HCT116 (cell line): ENCODE measurements at regions not wholly inside any gene's neighbourhood (a gene's known extent, or its start where the extent isn't known, plus 50 kb on each side); places are given as distances from the start of the nearest gene placed in this dataset.

Source experiments
- ATAC-seq: fragments of 200-7000 bp; cut with Tn5 transposase; 2 replicates; pipeline ENCODE4 v1.9.1; 2020; ENCODE audit warnings: mild to moderate bottlenecking, moderate library complexity
- BruUV-seq: library from RNA; stranded (reverse); fragments of 400-500 nt; replicated peaks from 2 replicates; lab custom pipeline; 2021; lab: Mats Ljungman, UMichigan
- CTCF ChIA-PET: fragments of 300-600 bp; sonication (Branson Sonifier 250); formaldehyde crosslinking; loops from one replicate; lab custom pipeline; 2021; ENCODE audit warnings: antibody characterized with exemption; lab: Charles Lee
- POLR2A ChIA-PET: fragments of 300-600, 350-600 bp; sonication (Branson Sonifier 250); formaldehyde crosslinking; loops from one replicate; lab custom pipeline; 2021; ENCODE audit warnings: antibody characterized with exemption; lab: Charles Lee
- RAD21 ChIA-PET, 2 experiments: fragments of 300-600 bp; sonication (Branson Sonifier 250); formaldehyde crosslinking; loops; one replicate each; lab custom pipeline; 2023; ENCODE audit warnings: low total read pairs in 2 of 2; ENCODE audit not compliant: uncharacterized antibody in 2 of 2, unreplicated experiment in 2 of 2, low non-redundant PET in 1 of 2; lab: Charles Lee
- DNase-seq: peaks from one replicate; pipeline ENCODE4 v3.0.0-alpha.2; 2010; ENCODE audit warnings: low read depth, low spot score
- H2AFZ ChIP-seq: fragments of 200-600 bp; shearing (Covaris generic), sonication (generic); 2 replicates; pipeline ENCODE4 v1.6.1; 2017; ENCODE audit warnings: low read depth, mixed run types, mixed read lengths, antibody characterized with exemption, low read length; ENCODE audit not compliant: poor library complexity, severe bottlenecking
- H3K27ac ChIP-seq: 2 replicates; pipeline ENCODE4 v1.5.1; 2012; ENCODE audit warnings: low read depth, low read length
- H3K27me3 ChIP-seq: fragments of 200-600 bp; sonication (generic); 2 replicates; pipeline ENCODE4 v1.6.1; 2016; ENCODE audit warnings: mixed run types, low read length, mixed read lengths; ENCODE audit not compliant: insufficient read depth
- H3K36me3 ChIP-seq, 2 experiments: fragments of 200-500 bp in 1 of 2; fragments of 200-600 bp in 1 of 2; sonication (Bioruptor generic) in 1 of 2; sonication (generic) in 1 of 2; 2 replicates each; pipeline versions ENCODE4 v1.5.1 to v1.6.1; 2014 to 2016; ENCODE audit warnings: low read length in 2 of 2, inconsistent platforms in 1 of 2, mixed read lengths in 1 of 2, mixed run types in 1 of 2; ENCODE audit not compliant: insufficient read depth in 2 of 2, control insufficient read depth in 1 of 2
- H3K4me1 ChIP-seq, 2 experiments: fragments of 200-600 bp in 1 of 2; sonication (generic) in 1 of 2; 2 replicates each; pipeline versions ENCODE4 v1.5.1 to v1.6.1; 2012 to 2017; ENCODE audit warnings: low read length in 2 of 2, inconsistent platforms in 1 of 2, mild to moderate bottlenecking in 1 of 2, mixed read lengths in 1 of 2, mixed run types in 1 of 2, moderate library complexity in 1 of 2; ENCODE audit not compliant: insufficient read depth in 2 of 2, control insufficient read depth in 1 of 2
- H3K4me2 ChIP-seq: fragments of 200-600 bp; sonication (generic); 2 replicates; pipeline ENCODE4 v1.6.1; 2017; ENCODE audit warnings: mixed run types, low read length, mixed read lengths
- H3K4me3 ChIP-seq, 2 experiments: fragments of 200-600 bp in 1 of 2; sonication (generic) in 1 of 2; replicated peaks in 1 of 2; 2 replicates each; pipeline ENCODE4 v1.5.1; 2011 to 2016; ENCODE audit warnings: low read length in 2 of 2, control low read depth in 1 of 2, low read depth in 1 of 2, mild to moderate bottlenecking in 1 of 2, mixed read lengths in 1 of 2, mixed run types in 1 of 2
- H3K79me2 ChIP-seq: fragments of 200-600 bp; sonication (generic); 2 replicates; pipeline ENCODE4 v1.6.1; 2017; ENCODE audit warnings: mild to moderate bottlenecking, mixed run types, low read length, moderate library complexity, mixed read lengths; ENCODE audit not compliant: insufficient read depth
- H3K9ac ChIP-seq: fragments of 200-600 bp; sonication (generic); 2 replicates; pipeline ENCODE4 v1.6.1; 2016; ENCODE audit warnings: low read length, mixed read lengths
- H3K9me2 ChIP-seq: fragments of 200-600 bp; sonication (generic), shearing (Covaris generic); 2 replicates; pipeline ENCODE4 v1.6.1; 2017; ENCODE audit warnings: mixed run types, mild to moderate bottlenecking, moderate library complexity; ENCODE audit not compliant: insufficient read depth
- H3K9me3 ChIP-seq, 2 experiments: fragments of 200-500 bp in 1 of 2; fragments of 200-600 bp in 1 of 2; sonication (Bioruptor generic) in 1 of 2; sonication (generic) in 1 of 2; 2 replicates each; pipeline ENCODE4 v1.6.1; 2014 to 2017; ENCODE audit warnings: low read length in 2 of 2, mixed read lengths in 2 of 2, inconsistent platforms in 1 of 2, low read depth in 1 of 2, mild to moderate bottlenecking in 1 of 2, mixed run types in 1 of 2, moderate library complexity in 1 of 2; ENCODE audit not compliant: control insufficient read depth in 1 of 2, insufficient read depth in 1 of 2
- H4K20me1 ChIP-seq: fragments of 200-600 bp; sonication (generic), shearing (Covaris generic); 2 replicates; pipeline ENCODE4 v1.6.1; 2017; ENCODE audit warnings: mixed run types, mild to moderate bottlenecking, moderate library complexity; ENCODE audit not compliant: insufficient read depth
- CBX3 ChIP-seq: IDR thresholded peaks from 2 replicates; pipeline ENCODE4 v1.6.1; 2012; ENCODE audit warnings: low read depth
- CEBPB ChIP-seq: IDR thresholded peaks from 2 replicates; pipeline ENCODE4 v1.6.1; 2012; ENCODE audit warnings: low read depth
- EGR1 ChIP-seq: IDR thresholded peaks from 2 replicates; pipeline ENCODE4 v1.6.1; 2012; ENCODE audit warnings: low read depth
- ELF1 ChIP-seq: IDR thresholded peaks from 2 replicates; pipeline ENCODE4 v1.6.1; 2012; ENCODE audit warnings: low read depth, borderline replicate concordance
- EZH2phosphoT487 ChIP-seq: fragments of 200-600 bp; IDR thresholded peaks from 2 replicates; pipeline ENCODE4 v1.6.1; 2018; ENCODE audit warnings: antibody characterized with exemption, borderline replicate concordance
- FOSL1 ChIP-seq: IDR thresholded peaks from 2 replicates; pipeline ENCODE4 v1.6.1; 2012; ENCODE audit warnings: low read depth
- JUND ChIP-seq: IDR thresholded peaks from 2 replicates; pipeline ENCODE4 v1.6.1; 2012
- MAX ChIP-seq: IDR thresholded peaks from 2 replicates; pipeline ENCODE4 v1.6.1; 2012
- POLR2A ChIP-seq: IDR thresholded peaks from 2 replicates; pipeline ENCODE4 v1.7.0; 2011; ENCODE audit warnings: borderline replicate concordance; ENCODE audit not compliant: insufficient read depth, insufficient read length; ENCODE audit errors: extremely low read depth
- POLR2AphosphoS5 ChIP-seq: IDR thresholded peaks from 2 replicates; pipeline ENCODE4 v1.6.1; 2011; ENCODE audit warnings: mild to moderate bottlenecking, low read depth, low read length, moderate library complexity
- RAD21 ChIP-seq: IDR thresholded peaks from 2 replicates; pipeline ENCODE4 v1.6.1; 2012; ENCODE audit warnings: low read depth, mild to moderate bottlenecking
- SIN3A ChIP-seq: IDR thresholded peaks from 2 replicates; pipeline ENCODE4 v1.6.1; 2012; ENCODE audit warnings: low read depth
- SRF ChIP-seq: IDR thresholded peaks from 2 replicates; pipeline ENCODE4 v1.6.1; 2012; ENCODE audit warnings: low read depth
- YY1 ChIP-seq: IDR thresholded peaks from 2 replicates; pipeline ENCODE4 v1.6.1; 2011; ENCODE audit warnings: low read length, low read depth, moderate library complexity, mild to moderate bottlenecking; ENCODE audit not compliant: insufficient replicate concordance; ENCODE audit errors: extremely low read depth
- ZBTB33 ChIP-seq: IDR thresholded peaks from 2 replicates; pipeline ENCODE4 v1.6.1; 2011; ENCODE audit warnings: mild to moderate bottlenecking, low read length, moderate library complexity; ENCODE audit not compliant: insufficient replicate concordance; ENCODE audit errors: extremely low read depth
- ZNF274 ChIP-seq: fragments of 200-500 bp; sonication (Bioruptor generic); IDR thresholded peaks from 2 replicates; pipeline ENCODE4 v1.6.1; 2014; ENCODE audit warnings: mild to moderate bottlenecking, low read depth, low read length, inconsistent platforms
- intact Hi-C: fragments of 100-400 bp; cut with micrococcal nuclease; formaldehyde crosslinking; loops from 2 replicates; pipeline ENCODE4 v1.10.0; 2022
- TF ChIP-seq, protein P1 (sequence below): IDR thresholded peaks from 2 replicates; pipeline ENCODE4 v1.6.1; 2012; ENCODE audit warnings: low read depth
- TF ChIP-seq, protein P2 (sequence below): IDR thresholded peaks from 2 replicates; pipeline ENCODE4 v1.6.1; 2012

DNA sequence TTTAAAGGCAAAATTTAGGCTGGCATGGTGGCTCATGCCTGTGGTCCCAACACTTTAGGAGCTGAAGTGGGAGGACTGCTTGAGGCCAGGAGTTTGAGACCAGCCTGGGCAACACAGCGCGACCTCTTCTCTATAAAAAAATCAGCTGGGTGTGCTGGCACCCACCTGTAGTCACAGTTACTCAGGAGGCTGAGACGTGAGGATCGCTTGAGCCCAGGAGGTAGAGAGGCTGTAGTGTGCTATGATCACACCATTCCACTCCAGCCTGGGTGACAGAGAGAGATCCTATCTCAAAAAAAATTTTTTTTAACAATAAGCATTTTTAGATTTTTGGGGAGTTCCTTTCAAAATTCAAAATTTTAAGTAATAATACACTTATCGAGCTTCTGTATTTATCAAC lies 63.3 kb downstream of the SPATA31C2 start:
- Histone ChIP-seq H3K27me3 (no peaks in the 10 kb centered on the region; the same call in 1 of the 2 replicates), H2AFZ (no peak overlapping the region), H3K9ac (no peak overlapping the region), H4K20me1 (no peaks in the 10 kb centered on the region), H3K4me3 (no peak overlapping the region), H3K27ac (no peak overlapping the region), H3K79me2 (no peaks in the 10 kb centered on the region), H3K4me1 (peaks cover 11 to 24% of the 10 kb centered on the region in 2 experiments), H3K4me2 (no peak overlapping the region), H3K9me3 (no peaks in the 10 kb centered on the region), H3K36me3 (no peaks in the 10 kb centered on the region), H3K9me2 (no peaks in the 10 kb centered on the region)
- TF ChIP-seq, protein P1, sequence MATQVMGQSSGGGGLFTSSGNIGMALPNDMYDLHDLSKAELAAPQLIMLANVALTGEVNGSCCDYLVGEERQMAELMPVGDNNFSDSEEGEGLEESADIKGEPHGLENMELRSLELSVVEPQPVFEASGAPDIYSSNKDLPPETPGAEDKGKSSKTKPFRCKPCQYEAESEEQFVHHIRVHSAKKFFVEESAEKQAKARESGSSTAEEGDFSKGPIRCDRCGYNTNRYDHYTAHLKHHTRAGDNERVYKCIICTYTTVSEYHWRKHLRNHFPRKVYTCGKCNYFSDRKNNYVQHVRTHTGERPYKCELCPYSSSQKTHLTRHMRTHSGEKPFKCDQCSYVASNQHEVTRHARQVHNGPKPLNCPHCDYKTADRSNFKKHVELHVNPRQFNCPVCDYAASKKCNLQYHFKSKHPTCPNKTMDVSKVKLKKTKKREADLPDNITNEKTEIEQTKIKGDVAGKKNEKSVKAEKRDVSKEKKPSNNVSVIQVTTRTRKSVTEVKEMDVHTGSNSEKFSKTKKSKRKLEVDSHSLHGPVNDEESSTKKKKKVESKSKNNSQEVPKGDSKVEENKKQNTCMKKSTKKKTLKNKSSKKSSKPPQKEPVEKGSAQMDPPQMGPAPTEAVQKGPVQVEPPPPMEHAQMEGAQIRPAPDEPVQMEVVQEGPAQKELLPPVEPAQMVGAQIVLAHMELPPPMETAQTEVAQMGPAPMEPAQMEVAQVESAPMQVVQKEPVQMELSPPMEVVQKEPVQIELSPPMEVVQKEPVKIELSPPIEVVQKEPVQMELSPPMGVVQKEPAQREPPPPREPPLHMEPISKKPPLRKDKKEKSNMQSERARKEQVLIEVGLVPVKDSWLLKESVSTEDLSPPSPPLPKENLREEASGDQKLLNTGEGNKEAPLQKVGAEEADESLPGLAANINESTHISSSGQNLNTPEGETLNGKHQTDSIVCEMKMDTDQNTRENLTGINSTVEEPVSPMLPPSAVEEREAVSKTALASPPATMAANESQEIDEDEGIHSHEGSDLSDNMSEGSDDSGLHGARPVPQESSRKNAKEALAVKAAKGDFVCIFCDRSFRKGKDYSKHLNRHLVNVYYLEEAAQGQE, result no peak
- TF ChIP-seq CBX3 (no peak), RAD21 (no peak), SRF (no peak), ELF1 (no peak), CEBPB (no peak), EZH2phosphoT487 (no peak), POLR2A (no peak), POLR2AphosphoS5 (no peak), ZNF274 (no peak), JUND (no peak), EGR1 (no peak), MAX (no peak), SIN3A (no peak), YY1 (no peak), FOSL1 (no peak), ZBTB33 (no peak)
- TF ChIP-seq, protein P2, sequence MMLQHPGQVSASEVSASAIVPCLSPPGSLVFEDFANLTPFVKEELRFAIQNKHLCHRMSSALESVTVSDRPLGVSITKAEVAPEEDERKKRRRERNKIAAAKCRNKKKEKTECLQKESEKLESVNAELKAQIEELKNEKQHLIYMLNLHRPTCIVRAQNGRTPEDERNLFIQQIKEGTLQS, result no peak
- ChIA-PET CTCF (no interaction called here), POLR2A (interaction anchor here (0.6 kb wide), 1 partner anchor 460 kb away, joined by 3 read pairs; the partner anchor contains the start of gene NXNL2), RAD21 (no interaction called here)
- intact Hi-C loops, result no loop called here
- ATAC-seq, result no peak
- no TSS peak for BruUV-seq
- DNase-seq, result no peak
